HPDE6-E6E7 (cell line): ENCODE measurements at regions not wholly inside any gene's neighbourhood (a gene's known extent, or its start where the extent isn't known, plus 50 kb on each side); places are given as distances from the start of the nearest gene placed in this dataset.
A peak's percentile ranks its signal among the peaks of the same experiment; 100 is the strongest.

ENCODE experiments used
- DNase-seq: peaks from one replicate; pipeline ENCODE4 v3.0.0; 2011; ENCODE audit warnings: missing footprints; ENCODE audit errors: extremely low spot score

GRCh38 chr12:22990501-22990900 lies 365.5 kb downstream of the ETNK1 start:
- DNase-seq: no peak

GRCh38 chr12:22991250-22991844 lies 366.4 kb downstream of the ETNK1 start:
- no peak for DNase-seq

- no peak for DNase-seq
These were observed 368.8 kb downstream of the ETNK1 start for GRCh38 chr12:22993609-22994315.

- DNase-seq: no peak
These were observed 369.3 kb downstream of the ETNK1 start for GRCh38 chr12:22994316-22994675.

GRCh38 chr12:23001487-23001886 lies 376.5 kb downstream of the ETNK1 start:
- DNase-seq: no peak

GRCh38 chr12:23002381-23002780 lies 377.4 kb downstream of the ETNK1 start:
- DNase-seq: no peak

- no peak for DNase-seq
These were observed 379.6 kb downstream of the ETNK1 start for GRCh38 chr12:23004473-23005020.

- no peak for DNase-seq
These were observed 380.4 kb downstream of the ETNK1 start for GRCh38 chr12:23005387-23005786.

- no peak for DNase-seq
These were observed 381.4 kb downstream of the ETNK1 start for GRCh38 chr12:23006413-23006812.

- DNase-seq: no peak
These were observed 383.7 kb downstream of the ETNK1 start for GRCh38 chr12:23008623-23009022.

- no peak for DNase-seq
These were observed 389.8 kb downstream of the ETNK1 start for GRCh38 chr12:23014749-23015148.

GRCh38 chr12:23025372-23026016 lies 400.5 kb downstream of the ETNK1 start:
- no peak for DNase-seq

GRCh38 chr12:23028158-23028802 lies 403.3 kb downstream of the ETNK1 start:
- peak; percentile 22 for DNase-seq

- DNase-seq: no peak
These were observed 404.2 kb downstream of the ETNK1 start for GRCh38 chr12:23029185-23029584.

GRCh38 chr12:23039834-23040233 lies 414.9 kb downstream of the ETNK1 start:
- DNase-seq: no peak

- no peak for DNase-seq
These were observed 416.8 kb downstream of the ETNK1 start for GRCh38 chr12:23041774-23042173.

GRCh38 chr12:23043646-23044045 lies 418.7 kb downstream of the ETNK1 start:
- no peak for DNase-seq

GRCh38 chr12:23049180-23049579 lies 424.2 kb downstream of the ETNK1 start:
- peak; percentile 6 for DNase-seq

GRCh38 chr12:23055004-23055403 lies 430.0 kb downstream of the ETNK1 start:
- DNase-seq: peak; percentile 27

- DNase-seq: no peak
These were observed 432.6 kb downstream of the ETNK1 start for GRCh38 chr12:23057571-23057970.

- no peak for DNase-seq
These were observed 435.2 kb downstream of the ETNK1 start for GRCh38 chr12:23060161-23060560.

GRCh38 chr12:23063206-23063605 lies 438.2 kb downstream of the ETNK1 start:
- no peak for DNase-seq
